ENCODE measurements at regions not wholly inside any gene's neighbourhood (a gene's known extent, or its start where the extent isn't known, plus 50 kb on each side); places are given as distances from the start of the nearest gene placed in this dataset.

- TF ChIP-seq RAD21 (IDR thresholded peaks at IDR 0.05; ENCODE audit: low read depth) = no peak
- TF ChIP-seq, protein P1, sequence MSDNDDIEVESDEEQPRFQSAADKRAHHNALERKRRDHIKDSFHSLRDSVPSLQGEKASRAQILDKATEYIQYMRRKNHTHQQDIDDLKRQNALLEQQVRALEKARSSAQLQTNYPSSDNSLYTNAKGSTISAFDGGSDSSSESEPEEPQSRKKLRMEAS (IDR thresholded peaks at IDR 0.05) = no peak
- TF ChIP-seq CEBPB (IDR thresholded peaks at IDR 0.05) = no peak
- TF ChIP-seq EGR1 (IDR thresholded peaks at IDR 0.05) = no peak
- no peak for TF ChIP-seq TEAD4 (IDR thresholded peaks at IDR 0.05)
- TF ChIP-seq, protein P2, sequence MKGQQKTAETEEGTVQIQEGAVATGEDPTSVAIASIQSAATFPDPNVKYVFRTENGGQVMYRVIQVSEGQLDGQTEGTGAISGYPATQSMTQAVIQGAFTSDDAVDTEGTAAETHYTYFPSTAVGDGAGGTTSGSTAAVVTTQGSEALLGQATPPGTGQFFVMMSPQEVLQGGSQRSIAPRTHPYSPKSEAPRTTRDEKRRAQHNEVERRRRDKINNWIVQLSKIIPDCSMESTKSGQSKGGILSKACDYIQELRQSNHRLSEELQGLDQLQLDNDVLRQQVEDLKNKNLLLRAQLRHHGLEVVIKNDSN (IDR thresholded peaks at IDR 0.05) = no peak
- TF ChIP-seq REST (IDR thresholded peaks at IDR 0.05; ENCODE audit: low read depth) = no peak
Measured at GRCh38 chr6:102759415-102759814, 1365.9 kb downstream of the GRIK2 start.

Measured in Ishikawa (cell line).